IPS DF 4.7 (cell line): ENCODE measurements at regions not wholly inside any gene's neighbourhood (a gene's known extent, or its start where the extent isn't known, plus 50 kb on each side); places are given as distances from the start of the nearest gene placed in this dataset.

ENCODE experiments used
- DNase-seq: peaks from one replicate; pipeline ENCODE4 v3.0.0-alpha.2; 2013; ENCODE audit warnings: low spot score; ENCODE audit errors: extremely low read depth

GRCh38 chr1:63038586-63038985, 254.7 kb downstream of the ATG4C start:
- DNase-seq, result no peak

DNA sequence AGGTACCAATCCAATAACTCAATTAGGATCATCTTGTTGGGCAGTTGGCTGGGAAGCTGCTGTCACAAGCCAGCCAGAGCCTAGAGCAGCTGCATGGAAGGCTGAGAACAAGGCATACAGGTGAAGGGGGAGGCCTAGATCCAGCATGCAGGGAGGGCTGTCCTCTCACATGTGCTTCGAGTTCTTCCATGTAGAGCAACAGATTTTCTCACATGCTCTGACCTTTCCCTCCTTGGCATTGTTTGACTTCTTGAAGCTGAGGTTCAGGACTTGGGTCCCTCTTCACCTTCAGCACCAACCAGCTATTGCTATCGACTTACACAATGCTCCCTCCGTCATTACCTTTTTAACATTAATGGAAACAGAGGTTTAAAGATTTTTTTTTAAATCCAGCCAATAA, 257.7 kb downstream of the ATG4C start:
- no peak for DNase-seq

DNA sequence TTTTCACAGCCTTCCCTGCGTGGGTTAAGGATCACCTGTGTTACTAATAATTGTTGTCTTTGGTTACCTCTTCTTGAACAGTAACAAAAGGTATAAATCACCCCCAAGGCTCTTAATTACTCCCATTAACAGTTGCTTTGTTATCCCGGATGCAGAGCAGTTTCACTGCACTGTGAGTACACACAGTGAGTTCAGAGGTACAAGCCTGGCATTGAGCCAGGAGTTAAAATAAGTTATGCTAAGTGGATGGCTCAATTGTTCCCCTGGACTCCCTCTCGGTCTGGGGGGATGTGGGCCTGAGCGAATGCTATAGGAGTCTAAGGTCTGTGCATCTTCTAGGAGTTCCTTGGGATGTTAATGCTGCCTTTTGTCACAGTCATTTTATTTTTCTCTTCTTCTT, 258.3 kb downstream of the ATG4C start:
- no peak for DNase-seq

GRCh38 chr1:63046539-63046938, 262.6 kb downstream of the ATG4C start:
- no peak for DNase-seq

- no peak for DNase-seq
Observed at GRCh38 chr1:63049135-63049534, 265.2 kb downstream of the ATG4C start.

DNA sequence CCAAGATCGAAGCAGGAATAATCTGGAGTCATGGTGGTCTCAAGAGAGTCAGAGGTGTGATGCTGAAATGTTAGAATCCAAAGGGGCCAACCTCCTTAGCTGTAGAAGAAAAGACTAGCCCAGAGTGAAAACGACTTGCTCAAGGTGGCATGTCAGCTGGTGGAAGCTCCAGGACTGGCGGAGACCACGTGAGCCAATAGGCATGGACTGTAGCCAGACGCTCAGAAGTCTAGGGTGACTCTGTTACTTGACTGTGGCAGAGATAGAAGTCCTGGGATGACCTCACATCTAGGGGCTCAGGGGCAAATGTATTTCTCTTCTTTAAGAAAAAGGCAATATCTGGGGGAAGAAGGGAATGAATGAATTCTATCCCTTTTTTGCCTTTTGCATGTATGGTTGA, 267.4 kb downstream of the ATG4C start:
- no peak for DNase-seq

- no peak for DNase-seq
Observed at GRCh38 chr1:63051886-63052285, 268.0 kb downstream of the ATG4C start.

GRCh38 chr1:63054184-63054583, 268.2 kb upstream of the FOXD3 start:
- no peak for DNase-seq

DNA sequence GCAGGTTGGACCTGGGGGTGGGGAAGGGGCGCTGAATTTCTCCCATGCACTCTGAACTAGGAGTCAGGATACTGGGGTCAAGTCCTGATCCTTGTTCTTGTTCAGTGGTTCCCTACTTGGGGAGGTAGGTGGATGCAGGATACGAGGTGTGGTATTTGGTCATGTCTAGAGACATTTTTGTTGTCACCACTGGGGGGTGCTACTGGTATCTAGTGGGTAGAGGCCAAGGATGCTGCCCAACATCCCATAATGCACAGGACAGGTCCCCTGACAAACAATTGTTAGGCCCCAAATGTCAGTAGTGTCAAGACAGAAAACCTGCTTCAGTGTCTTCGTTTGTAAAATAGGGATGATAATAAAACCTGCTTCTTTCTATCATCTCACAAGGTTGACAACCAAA, 259.0 kb upstream of the FOXD3 start:
- DNase-seq, result no peak

DNA sequence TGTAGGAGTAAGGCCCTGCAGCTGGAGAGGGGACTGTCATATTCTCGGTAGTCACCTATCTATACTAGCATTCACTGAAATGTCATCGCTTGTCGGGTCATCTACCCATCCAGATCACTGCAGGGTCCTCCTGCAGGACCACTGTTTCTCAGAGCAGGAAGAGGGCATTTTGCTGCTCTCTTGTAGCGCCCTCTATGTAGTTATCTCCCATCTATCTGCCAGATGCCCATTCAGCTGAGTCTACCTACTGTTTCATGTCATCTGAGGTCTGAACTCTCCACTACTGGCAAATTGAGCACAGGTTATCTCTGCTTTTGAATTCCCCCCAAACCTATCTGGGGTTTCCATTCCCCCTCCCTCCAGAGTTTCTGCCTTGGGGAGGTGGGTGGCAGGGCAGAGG, 258.2 kb upstream of the FOXD3 start:
- DNase-seq, result no peak

DNA sequence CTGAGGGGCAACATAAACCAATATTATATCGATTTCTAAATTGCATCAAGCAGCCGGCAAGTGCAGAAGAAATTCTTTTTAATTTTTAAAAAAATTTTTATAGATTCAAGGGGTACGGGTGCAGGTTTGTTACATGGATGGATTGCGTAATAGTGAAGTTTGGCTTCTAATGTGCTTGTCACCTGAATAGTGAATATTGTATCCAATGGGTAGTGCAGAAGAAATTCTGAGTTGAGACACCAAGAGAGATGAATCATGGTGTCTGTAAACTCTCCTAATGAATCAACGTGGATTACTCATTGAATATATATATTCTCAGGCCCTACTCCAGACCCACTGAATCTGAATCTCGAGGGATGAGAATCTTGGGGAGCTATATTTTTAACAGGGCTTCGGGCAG, 253.7 kb upstream of the FOXD3 start:
- no peak for DNase-seq

DNA sequence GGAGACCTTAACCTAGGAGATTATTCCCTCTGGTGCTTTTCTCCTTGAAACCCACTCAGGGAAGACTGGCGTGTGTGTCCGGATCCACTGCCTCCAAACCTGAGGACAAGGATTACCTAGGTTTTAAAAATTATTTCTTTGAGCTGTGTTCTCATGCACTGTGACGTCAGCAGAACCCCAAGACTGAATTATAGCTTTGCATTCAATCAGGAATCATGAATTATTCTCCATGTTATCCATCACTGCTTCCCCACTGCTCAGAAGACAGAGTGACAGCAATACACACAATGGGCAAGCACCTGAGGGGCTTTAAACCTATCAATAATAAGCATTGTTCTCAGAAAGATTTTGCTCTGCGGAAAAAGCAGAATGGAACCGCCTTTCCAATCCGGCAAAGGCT, 253.2 kb upstream of the FOXD3 start:
- DNase-seq, result no peak

- no peak for DNase-seq
Observed at GRCh38 chr1:63073309-63074306, 248.8 kb upstream of the FOXD3 start.

DNA sequence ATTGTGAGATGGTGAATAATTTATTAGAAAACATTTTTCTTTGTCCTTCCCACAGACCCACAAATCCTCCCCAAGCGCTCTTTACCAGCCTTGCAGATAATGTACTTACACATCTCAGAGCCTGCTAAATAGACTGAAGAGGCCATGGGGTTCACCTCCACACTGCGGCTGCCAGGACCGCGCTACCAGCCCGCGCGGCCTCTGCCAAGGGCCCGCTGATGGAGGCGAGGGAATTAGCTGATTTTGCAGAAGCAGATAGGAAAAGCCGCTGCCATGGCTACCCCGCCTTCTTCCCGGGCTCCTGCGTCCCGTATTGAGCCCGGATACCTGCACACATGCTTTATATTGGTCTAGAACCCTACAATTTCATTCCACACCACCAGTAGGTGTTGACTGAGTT, 248.0 kb upstream of the FOXD3 start:
- DNase-seq, result no peak

- no peak for DNase-seq
Observed at GRCh38 chr1:63082766-63083165, 239.6 kb upstream of the FOXD3 start.

GRCh38 chr1:63087966-63088365, 234.4 kb upstream of the FOXD3 start:
- peak; percentile 30 for DNase-seq

DNA sequence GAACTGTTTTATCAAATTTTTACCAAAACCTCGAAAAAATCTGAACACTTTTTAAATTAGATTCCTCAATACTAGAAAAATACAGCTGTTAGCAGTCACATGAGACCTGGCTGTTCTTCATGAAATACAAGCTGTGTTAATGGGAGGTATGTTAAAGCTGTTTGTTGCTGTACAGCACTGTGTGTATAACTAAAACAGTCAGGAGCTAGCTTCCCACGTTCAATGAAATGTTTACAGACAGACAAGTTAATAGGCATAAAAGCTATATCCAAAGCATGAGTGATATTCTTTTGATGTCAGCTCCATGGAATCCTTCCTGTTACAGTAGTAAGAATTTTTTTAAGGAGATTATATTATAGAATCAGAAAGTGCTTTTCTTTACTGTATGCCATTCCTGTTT, 223.2 kb upstream of the FOXD3 start:
- no peak for DNase-seq

DNA sequence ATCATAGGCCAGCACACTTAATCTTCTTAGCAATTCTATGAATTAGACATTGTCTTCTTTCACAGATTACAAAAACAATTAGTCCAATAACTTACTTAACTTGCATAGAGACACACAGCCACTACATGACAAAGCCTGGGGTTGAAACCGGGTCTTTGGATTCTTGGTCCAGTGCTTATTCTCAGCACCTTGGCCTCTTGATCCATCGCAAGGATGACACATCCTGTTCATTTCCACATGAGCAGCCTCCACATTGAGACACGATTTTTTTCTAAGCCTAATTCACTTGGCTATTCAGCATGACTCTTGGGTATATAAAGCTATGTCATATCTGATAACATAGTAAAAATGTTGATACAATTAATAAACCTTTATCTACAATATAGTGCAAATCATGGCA, 221.0 kb upstream of the FOXD3 start:
- DNase-seq, result no peak

DNA sequence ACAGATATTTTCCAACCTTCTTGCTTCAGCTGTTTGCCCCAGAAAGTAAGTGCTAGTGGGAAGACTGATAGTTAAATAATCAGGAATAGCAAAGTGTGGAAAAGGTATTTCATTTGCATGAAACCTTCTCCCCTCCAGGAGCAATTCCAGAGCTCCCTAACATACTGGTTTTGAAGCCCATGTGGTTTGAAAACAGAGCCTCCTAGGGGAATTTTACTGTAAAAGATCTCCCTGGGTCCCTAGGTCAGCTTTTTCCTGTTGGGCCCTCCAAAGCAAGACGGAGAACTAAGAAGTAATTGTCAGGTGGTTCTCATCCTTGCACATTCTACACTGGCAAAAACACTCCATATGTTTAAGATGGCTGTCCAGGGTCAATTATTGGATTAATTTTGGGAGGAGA, 218.7 kb upstream of the FOXD3 start:
- peak; percentile 9 for DNase-seq

DNA sequence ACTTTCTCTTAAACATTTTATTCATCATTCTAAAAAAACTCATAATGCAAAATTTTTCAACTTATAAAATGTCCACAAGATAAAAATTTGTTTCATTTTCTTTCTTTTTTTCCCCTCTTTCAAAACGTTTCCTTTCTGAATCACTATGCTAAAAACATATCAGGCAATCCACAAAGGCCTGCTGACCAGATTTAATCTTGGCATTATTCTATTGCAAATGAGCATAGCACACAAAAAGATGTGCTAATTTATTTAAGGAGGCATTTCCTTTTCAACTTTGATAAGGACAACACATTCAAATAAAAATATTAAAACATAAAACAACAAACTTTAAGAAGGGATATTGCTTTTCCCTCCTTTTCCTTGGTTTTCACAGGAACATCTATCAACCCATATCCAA, 215.3 kb upstream of the FOXD3 start:
- DNase-seq, result no peak

- DNase-seq, result no peak
Observed at GRCh38 chr1:63108206-63108605, 214.2 kb upstream of the FOXD3 start.

- DNase-seq, result no peak
Observed at GRCh38 chr1:63112155-63112900, 210.0 kb upstream of the FOXD3 start.

DNA sequence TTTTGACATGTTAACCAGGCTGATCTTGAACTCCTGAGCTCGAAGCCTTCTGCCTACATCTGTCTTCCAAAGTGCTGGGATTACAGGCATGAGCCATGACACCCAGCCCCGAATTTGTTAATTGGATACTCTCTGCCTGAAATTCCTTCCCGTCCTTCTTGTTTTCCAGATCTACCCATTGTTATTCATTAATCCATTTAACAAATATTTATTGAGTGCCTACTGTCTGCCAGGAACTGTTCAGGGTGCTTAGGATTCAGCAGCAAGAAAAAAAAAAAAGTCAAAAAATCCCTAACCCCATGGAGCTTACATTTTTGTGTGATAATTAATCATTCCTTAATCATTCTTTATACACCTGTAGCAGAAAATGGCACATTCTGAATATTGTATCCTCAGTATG, 206.8 kb upstream of the FOXD3 start:
- no peak for DNase-seq
